GM12892 (cell line): ENCODE measurements at regions not wholly inside any gene's neighbourhood (a gene's known extent, or its start where the extent isn't known, plus 50 kb on each side); places are given as distances from the start of the nearest gene placed in this dataset.

ENCODE experiments used
- DNase-seq: peaks from one replicate; pipeline ENCODE4 v3.0.0; 2011; ENCODE audit not compliant: insufficient read length
- FAIRE-seq: peaks from 2 replicates; lab custom pipeline; 2011; peaks lifted over from hg19 to GRCh38; lab: Jason Lieb, UNC
- POLR2A ChIP-seq: IDR thresholded peaks from 2 replicates; pipeline ENCODE4 v1.6.1; 2011; ENCODE audit warnings: low read depth, low read length, control low read depth
- POLR2AphosphoS5 ChIP-seq: IDR thresholded peaks from 2 replicates; pipeline ENCODE4 v1.6.1; 2011; ENCODE audit warnings: low read depth, low read length, control low read depth
- TAF1 ChIP-seq: IDR thresholded peaks from 2 replicates; pipeline ENCODE4 v1.6.1; 2011; ENCODE audit warnings: low read depth, mild to moderate bottlenecking, control low read depth, low read length, borderline replicate concordance

DNA sequence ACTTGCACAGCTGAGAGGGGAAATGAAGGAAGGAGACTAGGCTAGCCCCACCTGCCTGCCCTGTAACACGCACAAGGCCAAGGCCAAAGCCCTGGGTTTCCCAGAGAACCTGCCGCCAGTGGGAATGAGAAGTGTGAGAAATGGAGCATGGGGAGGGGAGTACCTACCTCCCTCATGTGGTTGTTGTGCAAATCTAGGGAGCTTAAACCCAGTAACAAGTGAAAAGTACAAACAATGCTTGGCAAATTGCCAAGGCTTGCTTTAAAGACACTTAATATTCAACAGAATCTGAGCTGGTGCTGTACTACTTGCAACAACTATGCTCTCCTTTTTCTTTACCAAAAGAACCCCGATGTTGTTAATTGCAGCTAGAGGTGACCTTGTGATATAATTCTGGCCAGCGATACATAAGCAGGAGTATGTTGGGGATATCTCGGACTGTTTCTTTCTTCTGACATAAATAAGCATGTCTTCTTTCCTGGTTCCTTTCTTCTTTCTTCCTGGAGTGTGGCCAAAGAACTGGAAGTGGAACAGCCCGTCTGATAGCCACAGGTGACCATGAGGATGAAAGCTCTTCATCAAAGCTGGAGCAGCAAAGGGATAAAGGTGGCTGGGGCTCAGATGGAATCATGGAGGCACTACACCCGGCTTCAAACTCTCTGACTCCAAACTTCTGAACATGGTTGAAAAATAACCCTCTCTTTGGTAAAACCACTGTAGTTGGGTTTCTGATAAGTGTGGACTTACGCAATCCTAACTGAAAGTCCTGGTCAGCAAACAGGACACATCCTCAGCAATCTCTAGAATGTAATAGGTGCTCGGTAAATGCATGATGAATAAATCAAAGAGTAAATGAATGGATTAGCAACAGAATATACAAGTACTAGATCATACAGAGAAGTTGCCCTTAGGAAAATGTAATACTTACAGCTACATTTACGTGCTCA lies 207.9 kb downstream of the NUAK1 start:
- FAIRE-seq, result no peak
- TF ChIP-seq TAF1, result no peak
- no peak for TF ChIP-seq POLR2AphosphoS5
- TF ChIP-seq POLR2A, result no peak
- DNase-seq, result no peak

DNA sequence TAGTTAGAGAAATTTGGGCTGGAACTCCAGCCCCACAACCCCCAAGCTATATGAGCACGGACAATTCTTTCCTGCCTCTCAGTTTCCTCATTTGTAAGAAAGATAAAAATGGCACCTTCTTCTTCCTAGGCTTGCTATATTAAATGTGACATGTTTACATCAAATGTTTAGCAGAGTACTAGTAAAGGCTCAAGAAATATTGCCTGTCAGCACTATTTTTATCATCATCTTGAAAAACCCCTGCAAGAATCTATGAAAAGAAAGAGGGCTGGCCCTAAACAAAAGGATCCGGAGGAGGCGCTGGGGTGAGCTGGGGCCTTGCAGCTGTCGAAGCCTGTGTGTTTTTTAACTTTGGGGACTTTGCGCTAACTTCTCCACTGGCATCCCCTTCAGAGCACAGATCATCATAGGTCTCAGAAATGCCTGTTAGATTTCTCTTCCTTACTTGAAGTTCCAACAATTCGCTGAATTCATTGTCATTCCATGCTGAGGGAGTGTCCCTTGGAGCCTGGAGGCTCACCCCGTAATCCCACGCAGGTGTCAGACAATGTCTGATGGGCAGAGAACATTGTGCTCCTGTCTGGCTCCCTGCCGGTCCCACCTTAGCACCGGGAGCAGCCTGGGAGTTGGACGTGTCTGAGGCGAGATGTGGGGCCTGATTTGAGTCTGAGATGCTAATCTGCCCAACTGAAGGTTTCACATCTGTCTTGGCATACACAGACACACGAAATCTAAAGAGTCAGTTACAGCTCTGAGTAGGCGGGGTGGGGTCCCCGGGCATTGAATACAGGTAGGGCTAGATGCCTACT lies 206.8 kb downstream of the NUAK1 start:
- TF ChIP-seq POLR2AphosphoS5, result no peak
- no peak for TF ChIP-seq POLR2A
- TF ChIP-seq TAF1, result no peak
- DNase-seq (no peak), FAIRE-seq (no peak)

- no peak for TF ChIP-seq POLR2AphosphoS5
- TF ChIP-seq POLR2A, result no peak
- TF ChIP-seq TAF1, result no peak
- FAIRE-seq (no peak), DNase-seq (no peak)
Observed at GRCh38 chr12:105933671-105934665, 204.8 kb downstream of the NUAK1 start.

GRCh38 chr12:105935106-105935505 lies 203.6 kb downstream of the NUAK1 start:
- TF ChIP-seq POLR2A, result no peak
- TF ChIP-seq TAF1, result no peak
- TF ChIP-seq POLR2AphosphoS5, result no peak
- DNase-seq, result no peak
- FAIRE-seq, result no peak

- TF ChIP-seq POLR2A, result no peak
- no peak for TF ChIP-seq POLR2AphosphoS5
- no peak for TF ChIP-seq TAF1
- DNase-seq (no peak), FAIRE-seq (no peak)
Observed at GRCh38 chr12:105935981-105936380, 202.8 kb downstream of the NUAK1 start.

DNA sequence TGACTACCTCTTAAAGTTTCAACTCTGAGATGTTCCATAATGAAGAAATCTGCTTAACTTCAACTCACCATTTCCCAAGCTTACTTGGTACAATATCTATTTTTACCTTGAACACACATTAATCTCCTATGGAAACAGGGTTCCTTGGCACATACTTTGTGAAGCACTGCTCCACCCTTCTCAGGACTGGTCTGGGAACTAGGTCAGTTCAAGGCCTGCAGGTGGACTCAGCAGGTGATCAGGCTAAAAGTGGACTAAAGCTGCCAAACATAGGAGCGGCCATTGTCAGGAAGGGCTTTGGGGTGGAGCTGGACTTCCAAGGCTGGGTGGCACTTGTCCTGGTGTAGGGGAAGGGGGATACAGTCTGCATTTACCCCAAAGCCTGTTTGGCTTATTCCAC lies 202.3 kb downstream of the NUAK1 start:
- no peak for DNase-seq
- no peak for TF ChIP-seq POLR2AphosphoS5
- TF ChIP-seq POLR2A, result no peak
- TF ChIP-seq TAF1, result no peak
- FAIRE-seq, result no peak

GRCh38 chr12:105937009-105937408 lies 201.7 kb downstream of the NUAK1 start:
- no peak for TF ChIP-seq POLR2AphosphoS5
- no peak for TF ChIP-seq TAF1
- no peak for TF ChIP-seq POLR2A
- no peak for DNase-seq
- no peak for FAIRE-seq

- DNase-seq, result no peak
- no peak for FAIRE-seq
- no peak for TF ChIP-seq TAF1
- no peak for TF ChIP-seq POLR2AphosphoS5
- no peak for TF ChIP-seq POLR2A
Observed at GRCh38 chr12:105939181-105939721, 199.5 kb downstream of the NUAK1 start.

- TF ChIP-seq TAF1, result no peak
- no peak for TF ChIP-seq POLR2AphosphoS5
- TF ChIP-seq POLR2A, result no peak
- no peak for DNase-seq
- FAIRE-seq, result no peak
Observed at GRCh38 chr12:105942281-105942680, 196.5 kb downstream of the NUAK1 start.

- TF ChIP-seq POLR2AphosphoS5 (no peak), TAF1 (no peak), POLR2A (no peak)
- no peak for FAIRE-seq
- DNase-seq, result no peak
Observed at GRCh38 chr12:105943525-105943924, 195.2 kb downstream of the NUAK1 start.

DNA sequence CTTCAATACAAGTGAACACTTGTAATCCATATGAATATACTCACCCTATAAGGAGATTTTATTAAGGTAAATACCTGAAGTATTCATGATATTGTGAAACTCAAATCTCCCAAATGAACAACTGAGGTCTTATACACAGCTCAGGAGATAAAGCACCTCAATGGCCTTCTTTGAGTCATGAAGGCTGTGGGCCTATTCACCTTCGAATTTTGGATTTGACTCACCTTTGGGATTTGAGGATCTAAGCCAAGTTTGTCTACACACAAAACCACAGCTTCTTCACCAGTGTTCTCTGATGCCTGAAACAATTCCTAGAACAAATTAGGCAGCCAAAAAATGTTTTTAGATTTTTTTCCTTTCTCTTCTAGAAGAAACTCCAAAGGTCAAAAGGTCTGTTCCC lies 194.1 kb downstream of the NUAK1 start:
- DNase-seq, result no peak
- TF ChIP-seq TAF1 (no peak), POLR2A (no peak), POLR2AphosphoS5 (no peak)
- FAIRE-seq, result no peak
